ENCODE measurements at regions not wholly inside any gene's neighbourhood (a gene's known extent, or its start where the extent isn't known, plus 50 kb on each side); places are given as distances from the start of the nearest gene placed in this dataset.
A peak's percentile ranks its signal among the peaks of the same experiment; 100 is the strongest.

- DNase-seq (ENCODE audit: low spot score) = peak; percentile 90
- intact Hi-C loops (cut with DNase I) = loop anchor here (2.0 to 10.0 kb wide), 3 partner anchors 134 to 286 kb away; partner anchors contain the start of gene ARHGEF3 (in 2 of the 2)
Observed at GRCh38 chr3:56988458-56989168, 71.9 kb upstream of the SPATA12 start.

- intact Hi-C loops (cut with DNase I) = loop anchor here (5.0 to 10.0 kb wide), 2 partner anchors 133 to 185 kb away; partner anchors contain the start of gene ARHGEF3 (in 2 of the 2)
- no peak for DNase-seq (ENCODE audit: low spot score)
Observed at GRCh38 chr3:56987238-56987895, 73.1 kb upstream of the SPATA12 start.

GRCh38 chr3:56986347-56986746, 74.1 kb upstream of the SPATA12 start:
- intact Hi-C loops (cut with DNase I) = loop anchor here (1.0 to 10.0 kb wide), 3 partner anchors 34 to 184 kb away; partner anchors contain the start of gene ARHGEF3 (in 2 of the 2)
- DNase-seq (ENCODE audit: low spot score) = no peak

GRCh38 chr3:56985878-56986277, 74.6 kb upstream of the SPATA12 start:
- DNase-seq (ENCODE audit: low spot score) = no peak
- intact Hi-C loops (cut with DNase I) = loop anchor here (1.0 to 10.0 kb wide), 3 partner anchors 34 to 184 kb away; partner anchors contain the start of gene ARHGEF3 (in 2 of the 2)

GRCh38 chr3:56985460-56985859, 75.0 kb upstream of the SPATA12 start:
- intact Hi-C loops (cut with DNase I) = loop anchor here (5.0 to 10.0 kb wide), 2 partner anchors 131 to 183 kb away; partner anchors contain the start of gene ARHGEF3 (in 2 of the 2)

GRCh38 chr3:56983427-56983826, 77.0 kb upstream of the SPATA12 start:
- no peak for DNase-seq (ENCODE audit: low spot score)
- intact Hi-C loops (cut with DNase I) = loop anchor here in 1 of 2 donors (10.0 kb wide), 1 partner anchor 129 kb away; no protein-coding TSS in a partner anchor

More at GRCh38 chr3:56985460-56985859, 75.0 kb upstream of the SPATA12 start:
- DNase-seq (ENCODE audit: low spot score) = no peak

GRCh38 chr3:56981445-56982230, 78.8 kb upstream of the SPATA12 start:
- intact Hi-C loops (cut with DNase I) = loop anchor here in 1 of 2 donors (10.0 kb wide), 1 partner anchor 127 kb away; no protein-coding TSS in a partner anchor
- no peak for DNase-seq (ENCODE audit: low spot score)

GRCh38 chr3:56980798-56981390, 79.6 kb upstream of the SPATA12 start:
- intact Hi-C loops (cut with DNase I) = loop anchor here in 1 of 2 donors (10.0 kb wide), 1 partner anchor 126 kb away; no protein-coding TSS in a partner anchor
- peak; percentile 91 for DNase-seq (ENCODE audit: low spot score)

GRCh38 chr3:56980243-56980642, 80.2 kb upstream of the SPATA12 start:
- intact Hi-C loops (cut with DNase I) = loop anchor here in 1 of 2 donors (10.0 kb wide), 1 partner anchor 125 kb away; no protein-coding TSS in a partner anchor
- no peak for DNase-seq (ENCODE audit: low spot score)

GRCh38 chr3:56979791-56980190, 80.7 kb upstream of the SPATA12 start:
- no peak for DNase-seq (ENCODE audit: low spot score)
- intact Hi-C loops (cut with DNase I) = loop anchor here in 1 of 2 donors (10.0 kb wide), 1 partner anchor 125 kb away; no protein-coding TSS in a partner anchor

GRCh38 chr3:56977561-56977889, 82.9 kb upstream of the SPATA12 start:
- intact Hi-C loops (cut with DNase I) = no loop called here
- DNase-seq (ENCODE audit: low spot score) = no peak

- intact Hi-C loops (cut with DNase I) = no loop called here
- no peak for DNase-seq (ENCODE audit: low spot score)
Observed at GRCh38 chr3:56976651-56977560, 83.6 kb upstream of the SPATA12 start.

GRCh38 chr3:56975567-56975966, 84.9 kb upstream of the SPATA12 start:
- intact Hi-C loops (cut with DNase I) = no loop called here
- DNase-seq (ENCODE audit: low spot score) = no peak

- DNase-seq (ENCODE audit: low spot score) = no peak
- intact Hi-C loops (cut with DNase I) = no loop called here
Observed at GRCh38 chr3:56974247-56974930, 86.1 kb upstream of the SPATA12 start.

GRCh38 chr3:56971816-56972215, 88.6 kb upstream of the SPATA12 start:
- DNase-seq (ENCODE audit: low spot score) = no peak
- intact Hi-C loops (cut with DNase I) = no loop called here

- no peak for DNase-seq (ENCODE audit: low spot score)
- intact Hi-C loops (cut with DNase I) = no loop called here
Observed at GRCh38 chr3:56971261-56971660, 89.2 kb upstream of the SPATA12 start.

- intact Hi-C loops (cut with DNase I) = no loop called here
- DNase-seq (ENCODE audit: low spot score) = no peak
Observed at GRCh38 chr3:56970461-56970879, 90.0 kb upstream of the SPATA12 start.

All from posterior vena cava (tissue), 2 donors.